Kasumi-1 (cell line): ENCODE measurements at regions not wholly inside any gene's neighbourhood (a gene's known extent, or its start where the extent isn't known, plus 50 kb on each side); places are given as distances from the start of the nearest gene placed in this dataset.
A peak's percentile ranks its signal among the peaks of the same experiment; 100 is the strongest.

Experiments used
- DNase-seq, 2 experiments: peaks; one replicate each; lab custom pipeline; 2025; lab: John Stamatoyannopoulos, UW

GRCh38 chr15:95325763-95326404 is 1004.6 kb upstream of the NR2F2 start:
- no peak for DNase-seq

GRCh38 chr15:95326431-95327182 is 1003.9 kb upstream of the NR2F2 start:
- no peak for DNase-seq

- DNase-seq: no peak
Observed at GRCh38 chr15:95327183-95327525, 1003.3 kb upstream of the NR2F2 start.

- no peak for DNase-seq
Observed at GRCh38 chr15:95327661-95328060, 1002.8 kb upstream of the NR2F2 start.

GRCh38 chr15:95328559-95328958 is 1001.9 kb upstream of the NR2F2 start:
- no peak for DNase-seq

- no peak for DNase-seq
Observed at GRCh38 chr15:95329362-95329761, 1001.1 kb upstream of the NR2F2 start.

- no peak for DNase-seq
Observed at GRCh38 chr15:95341686-95342085, 988.8 kb upstream of the NR2F2 start.

GRCh38 chr15:95345867-95346266 is 984.6 kb upstream of the NR2F2 start:
- DNase-seq: no peak

GRCh38 chr15:95346721-95347475 is 983.6 kb upstream of the NR2F2 start:
- DNase-seq: no peak

GRCh38 chr15:95347837-95348236 is 982.7 kb upstream of the NR2F2 start:
- DNase-seq: no peak

- no peak for DNase-seq
Observed at GRCh38 chr15:95350908-95351307, 979.6 kb upstream of the NR2F2 start.

GRCh38 chr15:95352631-95353187 is 977.8 kb upstream of the NR2F2 start:
- no peak for DNase-seq

GRCh38 chr15:95353512-95353911 is 977.0 kb upstream of the NR2F2 start:
- DNase-seq: no peak

- DNase-seq: no peak
Observed at GRCh38 chr15:95359966-95360365, 970.5 kb upstream of the NR2F2 start.

GRCh38 chr15:95362306-95362705 is 968.2 kb upstream of the NR2F2 start:
- no peak for DNase-seq

- DNase-seq: no peak
Observed at GRCh38 chr15:95363646-95364045, 966.9 kb upstream of the NR2F2 start.

- DNase-seq: peak; percentile 59 to 61
Observed at GRCh38 chr15:95365511-95366107, 964.9 kb upstream of the NR2F2 start.

GRCh38 chr15:95368191-95368590 is 962.3 kb upstream of the NR2F2 start:
- DNase-seq: no peak

GRCh38 chr15:95368755-95369601 is 961.5 kb upstream of the NR2F2 start:
- no peak for DNase-seq

GRCh38 chr15:95370291-95370690 is 960.2 kb upstream of the NR2F2 start:
- DNase-seq: no peak

- DNase-seq: no peak
Observed at GRCh38 chr15:95371664-95372063, 958.8 kb upstream of the NR2F2 start.
